Motor neuron (in vitro differentiated cells): ENCODE measurements at regions not wholly inside any gene's neighbourhood (a gene's known extent, or its start where the extent isn't known, plus 50 kb on each side); places are given as distances from the start of the nearest gene placed in this dataset.
"Not testable (repeated sequence)": the region's sequence is repeated elsewhere in the genome, so short reads cannot be mapped to it uniquely, and the experiment has no call there.

ENCODE experiments used
- ATAC-seq, 8 experiments: fragments of 200-7000 bp; cut with Tn5 transposase; replicated peaks in 6 of 8; 2 replicates each; pipeline ENCODE4 v1.8.0; 2021; ENCODE audit warnings: mild to moderate bottlenecking in 8 of 8, moderate library complexity in 8 of 8
- H3K27ac ChIP-seq, 2 donors: fragments of 250-450 bp; sonication (Bioruptor Pico); 2 replicates each; pipeline ENCODE4 v1.9.0; 2021; ENCODE audit warnings: antibody characterized with exemption in 2 of 2, mild to moderate bottlenecking in 2 of 2, moderate library complexity in 1 of 2
- H3K4me1 ChIP-seq, 2 donors: fragments of 250-450 bp; sonication (Bioruptor Pico); replicated peaks in 1 of 2; 2 replicates each; pipeline ENCODE4 v1.6.1; 2021; ENCODE audit warnings: antibody characterized with exemption in 2 of 2, mild to moderate bottlenecking in 2 of 2, moderate library complexity in 1 of 2
- H3K4me3 ChIP-seq, 5 donors: fragments of 250-450 bp; sonication (Bioruptor Pico); 2 replicates each; pipeline ENCODE4 v1.9.0; 2021; ENCODE audit warnings: antibody characterized with exemption in 5 of 5, mild to moderate bottlenecking in 5 of 5, moderate library complexity in 4 of 5
- WGBS, 10 experiments: fragments of 450-650 bp; shearing (Covaris generic); methylation state at CpG; one replicate each; pipeline ENCODE4 v1.0.0; 2022; 5-methylcytosine and 5-hydroxymethylcytosine counted together
- in situ Hi-C, 9 experiments: fragments of 400-800 bp; cut with MboI; loops; one replicate each; pipeline ENCODE4 v1.15.0; 2021; ENCODE audit warnings: low sequenced_read_pairs in 9 of 9, low pct_unique_long_range_greater_than_20kb in 2 of 9; ENCODE audit not compliant: unreplicated experiment in 9 of 9

- H3K4me1 ChIP-seq, H3K27ac ChIP-seq, H3K4me3 ChIP-seq, in situ Hi-C loops: not testable (repeated sequence)
- no CpG with 5 or more reads among the region's 3 CpGs for WGBS, 10 experiments
- peak in 1 of 8 experiments; percentile 17 for ATAC-seq
These were observed 70.2 kb downstream of the LGALS9C start for GRCh38 chr17:18546514-18547398.

DNA sequence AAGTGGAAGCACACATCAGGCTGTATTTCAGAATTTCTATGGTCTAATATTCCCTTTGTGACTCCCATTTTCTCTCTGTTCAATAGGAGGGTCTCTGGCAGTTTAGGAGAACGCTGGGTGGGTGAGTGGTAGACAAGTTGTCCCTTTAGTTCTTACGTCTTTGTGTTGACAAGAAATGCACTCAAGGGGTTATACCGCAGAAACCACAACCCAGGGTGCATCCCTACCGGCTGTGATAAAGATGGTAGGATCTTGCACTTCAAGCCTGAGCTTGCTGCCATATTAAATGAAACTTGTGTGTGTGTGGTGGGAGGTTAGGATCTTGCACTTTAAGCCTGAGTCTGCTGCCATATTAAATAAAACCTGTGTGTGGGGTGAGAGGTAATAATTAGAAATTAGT, 80.5 kb downstream of the LGALS9C start:
- H3K4me1 ChIP-seq, H3K4me3 ChIP-seq, H3K27ac ChIP-seq, in situ Hi-C loops, ATAC-seq: not testable (repeated sequence)
- WGBS, 10 experiments, result no CpG with 5 or more reads among the region's 4 CpGs

GRCh38 chr17:18563381-18564098, 80.7 kb downstream of the TBC1D28 start:
- H3K27ac ChIP-seq, H3K4me1 ChIP-seq, H3K4me3 ChIP-seq, in situ Hi-C loops: not testable (repeated sequence)
- no CpG with 5 or more reads among the region's 16 CpGs for WGBS, 10 experiments
- ATAC-seq, result peak in 6 of 8 experiments; percentile 38 to 92 (median 71)

DNA sequence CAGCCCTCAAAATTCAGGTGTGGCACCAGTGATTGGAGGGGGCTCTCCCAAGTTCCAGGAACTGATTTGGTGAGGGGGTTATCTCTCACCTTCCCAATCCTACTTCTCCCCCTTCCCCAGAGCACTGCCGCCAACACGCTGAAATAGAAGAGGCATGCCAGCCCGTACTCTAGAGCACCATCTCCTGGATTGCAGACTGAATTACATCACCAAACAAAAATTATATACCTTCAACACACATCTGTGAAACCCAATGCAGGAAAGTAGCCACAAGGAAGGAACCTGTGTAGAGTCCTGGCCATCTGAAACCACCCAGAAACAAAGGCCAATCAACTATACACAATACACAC, 80.1 kb downstream of the TBC1D28 start:
- peak; percentile 39 to 72 (median 57) for ATAC-seq
- WGBS, 10 experiments, result no CpG with 5 or more reads among the region's 3 CpGs
- H3K4me1 ChIP-seq, result peaks cover 9 to 10% of the 10 kb centered on the region in 2 donors
- in situ Hi-C loops, H3K27ac ChIP-seq, H3K4me3 ChIP-seq: not testable (repeated sequence)

DNA sequence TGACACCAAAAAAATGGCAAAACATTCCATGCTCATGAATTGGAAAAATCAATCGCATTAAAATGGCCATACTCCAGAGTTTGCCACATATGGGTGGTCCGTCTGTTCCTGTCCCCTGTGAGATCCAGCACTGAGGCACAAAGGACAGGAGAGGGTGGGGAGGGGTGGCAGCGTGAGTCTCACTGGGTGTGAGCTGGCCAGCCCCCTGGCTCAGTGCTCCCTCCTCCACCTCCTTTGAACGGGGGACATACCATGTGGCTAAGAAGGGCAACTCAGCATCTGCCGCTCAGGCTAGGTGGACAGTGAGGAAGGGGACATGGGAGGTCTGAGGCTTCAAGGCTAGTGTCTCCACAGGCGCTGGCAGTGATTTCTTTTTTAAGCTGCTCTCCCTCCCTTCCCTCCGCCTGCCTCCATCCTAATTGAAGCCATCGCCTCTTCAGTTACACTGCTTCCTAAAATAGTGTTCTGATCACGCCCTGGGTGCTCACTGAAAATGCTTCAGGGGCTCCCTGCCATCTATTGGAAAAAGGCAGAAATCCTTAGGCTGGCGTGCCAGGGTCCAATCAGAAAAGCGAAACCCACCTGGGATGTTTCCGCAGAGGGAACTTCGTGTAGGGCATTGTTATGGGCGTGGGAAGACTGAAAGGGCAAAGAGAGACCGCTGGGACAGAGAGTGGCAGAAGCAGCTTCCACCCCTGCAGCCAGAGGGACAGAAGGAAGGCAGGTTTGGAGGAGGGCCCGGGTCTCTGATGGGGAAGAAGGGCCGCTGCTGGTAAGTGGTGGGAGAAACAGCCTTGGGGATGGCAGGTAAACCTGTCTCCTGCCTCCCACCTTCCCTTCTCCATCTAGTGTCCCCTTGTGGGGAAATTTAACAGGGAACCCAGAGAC, 75.8 kb downstream of the TBC1D28 start:
- Histone ChIP-seq H3K4me1 (peaks cover 10 to 15% of the 10 kb centered on the region in 2 donors), H3K27ac (peak overlapping the region in 1 of 2 donors; percentile 4)
- H3K4me3 ChIP-seq, in situ Hi-C loops: not testable (repeated sequence)
- ATAC-seq, result peak in 3 of 8 experiments; percentile 12 to 25 (median 16)
- 30 to 57% (median 40%) methylated on average over 2 to 3 of the region's 17 CpGs; no CpG with 5 or more reads in 7 of the 10 experiments for WGBS, 10 experiments

GRCh38 chr17:18569489-18569913, 74.7 kb downstream of the TBC1D28 start:
- ATAC-seq, result peak; percentile 95 to 98 (median 97)
- WGBS, 10 experiments, result no CpG with 5 or more reads among the region's 8 CpGs
- in situ Hi-C loops, result not testable (repeated sequence)
- Histone ChIP-seq H3K27ac (peak overlapping the region in 1 of 2 donors; percentile 84), H3K4me3 (peak overlapping the region; percentile 22 to 33 (median 28)), H3K4me1 (peaks cover 10 to 15% of the 10 kb centered on the region in 2 donors)

DNA sequence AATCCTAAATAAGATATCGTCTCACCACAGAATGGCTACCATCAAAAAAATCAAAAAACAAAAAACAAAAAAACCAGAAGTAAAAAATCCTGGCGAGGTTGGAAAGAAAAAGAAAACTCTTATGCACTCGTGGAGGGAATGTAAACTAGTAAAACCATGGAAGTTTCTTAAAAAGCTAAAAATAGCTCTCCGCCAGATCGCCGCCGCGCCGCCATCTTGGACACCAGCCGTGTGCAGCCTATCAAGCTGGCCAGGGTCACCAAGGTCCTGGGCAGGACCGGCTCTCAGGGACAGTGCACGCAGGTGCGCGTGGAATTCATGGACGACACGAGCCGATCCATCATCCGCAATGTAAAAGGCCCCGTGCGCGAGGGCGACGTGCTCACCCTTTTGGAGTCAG, 71.7 kb downstream of the TBC1D28 start:
- H3K27ac ChIP-seq, ATAC-seq, in situ Hi-C loops, H3K4me3 ChIP-seq: not testable (repeated sequence)
- 98 to 100% (median 100%) methylated on average over 2 to 8 of the region's 23 CpGs; no CpG with 5 or more reads in 7 of the 10 experiments for whole genome bisulfite sequencing, 10 experiments
- H3K4me1 ChIP-seq, result peaks cover 10 to 15% of the 10 kb centered on the region in 2 donors

GRCh38 chr17:18574137-18574536, 70.1 kb downstream of the TBC1D28 start:
- ATAC-seq, H3K27ac ChIP-seq, in situ Hi-C loops, H3K4me3 ChIP-seq, H3K4me1 ChIP-seq: not testable (repeated sequence)
- WGBS, 10 experiments, result 50 to 100% methylated on average over 1 of the region's 2 CpGs; no CpG with 5 or more reads in 8 of the 10 experiments
